ENCODE measurements at regions not wholly inside any gene's neighbourhood (a gene's known extent, or its start where the extent isn't known, plus 50 kb on each side); places are given as distances from the start of the nearest gene placed in this dataset.

DNA sequence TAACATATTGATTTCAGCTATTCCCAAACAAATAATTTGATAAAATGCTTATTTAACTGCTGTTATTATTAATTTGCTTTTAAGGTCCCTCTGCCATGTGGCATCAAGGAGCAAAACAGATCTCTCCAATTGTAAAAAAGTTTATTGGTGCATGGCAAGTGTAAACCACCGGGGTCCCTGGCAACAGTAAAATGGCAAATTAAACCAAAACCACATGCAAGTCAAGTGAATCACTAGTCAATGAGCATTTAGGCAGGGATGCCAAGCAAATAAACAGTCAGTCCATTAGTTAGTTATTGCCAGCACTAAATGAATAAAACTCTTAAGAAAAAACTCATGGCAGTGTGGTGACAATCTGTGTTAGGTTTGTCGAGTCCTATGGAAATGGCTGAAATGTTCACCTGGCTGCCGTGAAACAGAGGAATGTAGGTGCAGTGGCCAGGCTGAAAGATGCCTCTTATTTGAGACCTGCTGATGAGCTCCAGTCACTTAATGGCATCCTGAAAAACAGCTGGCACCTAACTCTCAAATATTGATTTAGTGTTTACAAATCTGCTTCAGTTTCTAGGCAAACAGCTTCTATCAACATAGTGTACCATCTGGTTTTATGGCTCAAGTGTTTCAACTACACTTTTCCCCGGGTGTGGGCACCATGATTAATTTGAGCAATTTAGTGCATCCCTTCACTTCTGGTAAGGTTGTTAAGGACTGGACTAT is 296.5 kb upstream of the ITGA1 start:
- intact Hi-C loops (cut with DNase I): no loop called here
- DNase-seq (ENCODE audit: low spot score): no peak

DNA sequence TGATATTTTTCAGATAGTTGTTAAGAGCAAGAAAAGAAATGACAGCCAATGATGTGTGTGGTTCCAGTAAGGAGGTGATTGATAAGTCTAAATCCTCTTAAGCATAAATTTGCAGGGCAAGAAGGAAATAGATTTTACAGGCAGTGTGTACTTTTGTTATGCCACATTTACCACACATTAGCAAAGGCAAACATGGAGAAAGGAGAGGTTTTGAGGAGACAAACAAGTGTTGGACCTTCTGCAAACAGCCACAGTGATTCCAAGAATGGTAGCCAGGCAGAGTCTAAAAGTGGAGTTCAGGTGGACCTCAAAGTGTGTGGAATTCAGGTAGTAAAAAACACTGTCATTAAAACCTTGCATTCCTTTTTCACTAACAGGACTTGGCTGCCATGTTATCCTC is 295.9 kb upstream of the ITGA1 start:
- no peak for DNase-seq (ENCODE audit: low spot score)
- intact Hi-C loops (cut with DNase I): no loop called here

DNA sequence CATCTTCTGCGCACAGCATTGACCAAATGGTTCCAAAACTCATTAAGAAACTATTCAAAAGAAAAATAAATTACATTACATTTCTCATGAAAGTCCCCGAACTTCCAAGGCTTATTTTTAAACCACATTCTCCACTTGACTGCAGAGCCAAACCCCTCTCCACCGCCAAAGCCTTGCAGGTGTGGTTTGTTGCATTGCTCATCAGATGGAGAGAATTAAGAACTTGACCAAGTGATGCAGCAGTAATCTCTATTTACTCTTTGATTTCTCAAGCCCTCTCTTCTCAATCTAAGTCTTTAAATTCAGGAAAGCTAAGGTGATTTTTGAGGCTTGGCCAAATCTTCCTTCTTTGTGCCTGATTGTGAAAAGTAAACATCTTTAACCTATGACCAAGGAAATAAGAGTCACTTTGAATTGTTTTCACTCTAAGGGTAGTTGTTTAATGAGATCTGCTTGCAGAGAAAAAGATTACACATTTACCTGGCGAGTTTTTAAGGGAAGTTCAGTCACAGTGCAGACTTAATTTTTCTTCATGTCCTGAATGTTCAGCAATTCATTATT is 290.5 kb upstream of the ITGA1 start:
- intact Hi-C loops (cut with DNase I): no loop called here
- no peak for DNase-seq (ENCODE audit: low spot score)

DNA sequence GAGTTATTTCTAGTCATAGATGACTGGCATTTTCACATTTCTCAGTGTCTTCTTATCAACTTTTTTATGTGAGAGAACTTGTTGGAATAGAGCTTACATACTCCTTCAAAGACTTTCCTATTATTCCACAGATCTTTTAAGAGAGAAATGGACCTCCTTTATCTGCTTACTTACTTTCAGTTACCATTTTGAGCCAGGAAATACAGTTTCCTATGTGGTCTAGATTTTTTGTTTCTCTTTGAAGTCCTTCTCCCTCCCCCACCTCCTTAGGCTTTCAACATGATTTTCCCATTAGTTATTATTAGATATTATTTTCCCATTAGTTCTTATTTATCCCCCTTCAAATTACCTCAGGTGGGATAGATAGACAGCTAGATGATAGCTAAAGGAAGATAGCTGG is 289.1 kb upstream of the ITGA1 start:
- intact Hi-C loops (cut with DNase I): no loop called here
- DNase-seq (ENCODE audit: low spot score): no peak

DNA sequence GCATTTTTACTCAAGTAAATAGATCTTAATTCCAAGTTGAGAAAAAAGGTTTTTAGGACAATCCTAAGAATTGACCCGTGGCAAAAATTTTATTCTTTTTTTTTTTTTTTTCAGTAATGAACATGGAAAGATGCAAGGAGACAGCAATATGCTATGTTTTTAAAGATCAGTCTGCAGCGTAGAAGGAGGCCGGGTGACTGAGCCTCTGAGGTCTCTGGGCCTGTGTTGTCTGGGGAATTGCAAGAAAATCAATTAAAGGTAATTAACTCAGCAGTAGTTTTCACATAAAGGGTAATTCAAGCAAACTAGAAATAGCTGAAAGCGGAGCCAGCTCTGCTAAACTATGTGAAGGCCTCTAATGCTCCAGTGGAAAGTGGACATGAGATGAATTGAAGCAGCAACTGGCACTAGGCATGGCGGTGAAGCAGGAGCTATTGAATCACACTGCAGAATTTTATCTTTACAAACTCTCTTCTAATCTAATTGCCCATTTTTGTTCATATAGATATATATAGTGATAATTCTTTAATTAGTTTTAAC is 285.2 kb upstream of the ITGA1 start:
- intact Hi-C loops (cut with DNase I): no loop called here

DNA sequence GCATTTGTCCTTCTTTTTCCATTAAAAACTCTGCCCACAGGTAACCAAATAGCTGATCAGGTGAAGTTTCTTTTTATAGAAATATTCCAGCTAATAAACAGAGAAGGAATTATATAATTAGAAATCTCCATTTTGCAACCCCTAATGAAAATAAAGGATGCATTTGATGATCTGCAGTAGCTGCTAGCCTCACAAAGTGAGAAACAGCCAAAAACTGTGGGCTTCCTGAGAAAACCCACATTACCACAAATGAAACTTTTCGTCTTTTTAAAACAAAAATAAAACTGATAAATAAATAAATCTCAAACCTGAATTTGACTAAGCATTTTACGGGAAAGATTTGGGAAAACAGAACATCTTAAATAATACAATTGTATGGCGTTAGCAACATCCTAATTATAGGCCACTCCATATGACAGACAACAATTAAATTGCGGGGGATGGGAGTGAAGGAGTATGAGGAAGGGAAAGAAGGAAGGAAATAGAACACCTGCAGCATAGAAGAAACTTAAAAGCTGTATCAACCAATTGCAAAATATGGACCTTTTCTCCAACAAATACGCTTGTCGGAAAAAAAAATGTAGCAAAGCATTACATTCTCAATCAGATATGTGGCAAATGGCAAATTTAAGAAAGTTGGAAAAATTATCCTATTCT is 283.0 kb upstream of the ITGA1 start:
- intact Hi-C loops (cut with DNase I): no loop called here
- DNase-seq (ENCODE audit: low spot score): no peak

More for the DNA sequence above, 285.2 kb upstream of the ITGA1 start:
- no peak for DNase-seq (ENCODE audit: low spot score)

DNA sequence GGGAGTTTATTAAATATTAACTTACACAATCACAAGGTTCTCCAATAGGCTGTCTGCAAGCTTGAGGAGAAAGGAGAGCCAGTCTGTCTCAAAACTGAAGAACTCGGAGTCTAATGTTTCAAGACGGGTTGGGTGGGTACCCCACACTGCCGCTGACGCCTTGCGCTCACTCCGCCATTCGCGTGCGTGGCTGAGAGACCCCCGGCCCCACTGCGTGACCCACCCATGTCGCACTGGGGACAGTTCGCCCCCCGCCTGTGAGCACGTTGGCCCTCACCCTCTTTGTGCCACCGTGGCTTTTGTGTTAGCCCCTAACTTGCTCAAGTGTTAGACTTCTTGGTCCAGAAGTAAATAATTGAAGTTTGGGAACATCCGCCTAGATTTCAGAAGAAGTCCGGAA is 270.0 kb upstream of the ITGA1 start:
- no peak for DNase-seq (ENCODE audit: low spot score)
- intact Hi-C loops (cut with DNase I): no loop called here

DNA sequence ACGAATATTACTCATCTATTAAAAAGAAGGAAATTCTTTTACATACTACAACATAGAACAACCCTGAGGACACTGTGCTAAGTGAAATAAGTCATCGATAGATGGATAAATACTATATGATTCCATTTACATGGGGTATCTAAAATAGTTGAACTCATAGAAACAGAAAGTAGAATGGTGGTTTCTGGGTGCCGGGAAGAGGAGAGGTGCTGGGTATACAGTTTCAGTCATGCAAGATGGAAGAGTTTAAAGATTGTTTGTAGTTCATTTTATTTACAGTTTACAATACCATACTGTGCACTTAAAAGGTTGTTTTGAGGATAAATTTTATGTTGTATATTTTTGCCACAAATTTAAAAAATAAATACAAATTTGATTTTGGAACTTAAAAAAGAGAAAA is 267.5 kb upstream of the ITGA1 start:
- intact Hi-C loops (cut with DNase I): no loop called here
- no peak for DNase-seq (ENCODE audit: low spot score)

DNA sequence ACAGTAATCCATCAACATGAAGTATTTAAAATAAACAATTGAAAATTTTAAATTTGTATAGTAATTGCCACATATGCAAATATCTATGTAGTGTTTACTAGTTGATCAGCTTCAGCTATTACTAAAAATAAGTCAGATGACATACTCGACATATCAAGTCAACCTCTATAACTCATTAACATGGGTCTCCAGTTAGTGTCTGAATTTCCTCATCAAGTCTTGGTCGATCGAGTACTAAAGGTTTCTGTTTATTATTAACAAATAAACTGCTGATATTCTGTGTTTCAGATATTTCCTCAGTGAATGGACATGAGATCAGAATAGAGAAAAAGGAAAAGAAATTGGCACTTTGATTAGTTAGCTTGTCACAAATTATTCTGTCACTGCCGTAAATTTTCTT is 266.5 kb upstream of the ITGA1 start:
- DNase-seq (ENCODE audit: low spot score): no peak
- intact Hi-C loops (cut with DNase I): no loop called here

DNA sequence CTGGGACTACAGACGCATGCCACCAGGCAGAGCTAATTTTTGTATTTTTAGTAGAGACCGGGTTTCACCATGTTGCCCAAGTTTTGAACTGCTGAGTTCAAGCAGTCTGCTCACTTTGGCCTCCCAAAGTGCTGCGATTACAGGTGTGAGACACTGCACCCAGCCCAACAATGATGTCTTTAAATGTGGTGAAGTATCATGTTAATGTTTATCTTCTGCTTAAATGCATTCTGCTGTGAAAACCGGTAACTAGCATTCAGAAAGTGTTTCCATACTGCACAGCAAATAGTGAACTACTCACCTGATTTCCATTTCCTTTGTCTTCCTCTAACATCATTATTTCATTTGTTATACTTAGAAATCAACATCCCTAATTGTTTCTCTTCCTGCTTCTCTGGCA is 264.0 kb upstream of the ITGA1 start:
- intact Hi-C loops (cut with DNase I): no loop called here
- no peak for DNase-seq (ENCODE audit: low spot score)

DNA sequence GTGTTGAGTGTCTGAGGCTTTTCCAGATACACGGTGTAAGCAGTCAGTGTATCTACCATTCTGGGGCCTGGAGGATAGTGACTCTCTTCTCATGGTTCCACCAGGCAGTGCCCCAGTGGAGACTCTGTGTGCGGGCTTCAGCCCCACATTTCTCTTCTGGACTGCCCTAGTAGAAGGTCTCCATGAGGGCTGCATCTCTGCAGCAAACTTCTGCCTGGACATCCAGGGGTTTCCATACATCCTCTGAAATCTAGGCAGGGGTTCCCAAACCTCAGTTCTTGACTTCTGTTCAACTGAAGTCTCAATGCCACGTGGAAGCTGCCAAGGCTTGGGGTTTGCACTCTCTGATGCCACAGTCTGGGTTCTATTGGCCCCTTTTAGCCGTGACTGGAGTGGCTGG is 256.6 kb upstream of the ITGA1 start:
- no peak for DNase-seq (ENCODE audit: low spot score)
- intact Hi-C loops (cut with DNase I): no loop called here

DNA sequence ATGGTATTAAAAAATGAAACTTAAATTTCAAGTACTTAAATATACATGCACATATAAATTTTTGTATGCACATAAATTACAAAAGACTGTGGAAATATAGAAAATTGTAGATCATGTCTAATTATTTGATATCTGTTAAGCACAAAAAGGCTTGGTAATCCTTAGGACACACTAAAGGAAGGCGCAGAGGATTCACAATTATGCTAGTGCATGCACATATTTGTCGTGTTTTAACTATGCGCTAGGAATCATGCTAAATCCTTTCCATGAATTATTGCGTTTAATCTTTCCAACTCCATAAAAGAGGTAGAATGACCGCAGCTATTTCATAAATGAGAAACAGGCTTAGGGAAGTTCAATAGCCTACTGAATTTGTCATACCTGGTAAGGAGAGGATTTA is 244.1 kb upstream of the ITGA1 start:
- no peak for DNase-seq (ENCODE audit: low spot score)

DNA sequence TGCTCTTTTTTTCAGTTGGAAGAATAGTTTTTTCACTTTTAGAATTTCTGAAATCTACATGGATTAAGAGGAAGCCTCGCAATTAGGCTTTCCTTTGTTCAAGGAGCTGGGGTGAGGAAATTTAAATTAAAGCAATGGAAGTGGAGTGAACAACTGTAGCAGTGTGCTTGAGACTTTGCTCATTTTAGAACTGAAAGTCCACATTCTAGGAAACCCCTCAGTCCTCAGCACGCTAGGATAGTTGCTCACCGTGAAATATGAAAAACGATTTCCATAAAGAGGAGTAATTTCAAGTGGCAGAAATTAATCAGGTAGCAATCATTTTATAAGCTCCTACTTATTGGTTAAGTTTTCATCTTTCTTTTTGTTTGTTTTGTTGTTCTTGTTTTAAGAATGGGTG is 243.0 kb upstream of the ITGA1 start:
- no peak for DNase-seq (ENCODE audit: low spot score)
- intact Hi-C loops (cut with DNase I): no loop called here

More for the DNA sequence above, 244.1 kb upstream of the ITGA1 start:
- intact Hi-C loops (cut with DNase I): no loop called here

DNA sequence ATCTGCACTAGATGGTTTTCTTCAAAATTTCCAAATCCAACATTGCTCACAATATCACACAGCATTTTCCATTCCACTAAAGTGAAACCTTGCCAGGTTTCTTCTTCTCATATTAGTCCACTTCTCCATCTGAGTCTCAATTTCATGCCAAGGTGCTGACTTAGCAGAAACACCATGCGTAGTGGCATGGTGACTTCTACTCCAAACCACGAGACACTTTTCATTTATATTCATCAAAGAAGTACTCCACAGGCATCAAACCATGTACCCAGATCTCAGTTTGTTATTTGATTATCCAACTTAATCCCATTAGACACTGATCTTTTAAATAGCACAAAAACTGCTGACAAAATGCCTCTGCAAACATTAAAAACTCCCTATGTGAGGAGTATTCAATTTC is 233.4 kb upstream of the ITGA1 start:
- DNase-seq (ENCODE audit: low spot score): no peak
- intact Hi-C loops (cut with DNase I): no loop called here

DNA sequence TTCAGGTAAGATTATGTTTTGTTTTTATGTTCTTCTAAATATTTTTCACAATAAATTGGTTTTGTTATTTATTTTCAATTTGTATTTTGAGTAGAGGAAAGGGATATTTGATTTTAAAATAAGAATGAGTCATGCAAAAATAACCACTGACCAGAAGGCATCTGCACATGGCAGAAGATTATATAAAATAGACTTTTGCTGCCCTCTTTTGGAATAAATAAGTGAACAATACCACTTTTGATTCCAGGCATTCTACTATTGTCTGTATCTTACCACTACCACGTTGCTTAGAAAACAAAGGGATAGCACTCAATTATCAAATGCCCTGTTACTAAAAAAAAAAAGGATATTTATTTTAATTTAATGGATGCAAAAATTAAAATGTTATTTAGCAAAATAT is 227.3 kb upstream of the ITGA1 start:
- DNase-seq (ENCODE audit: low spot score): no peak
- intact Hi-C loops (cut with DNase I): no loop called here

DNA sequence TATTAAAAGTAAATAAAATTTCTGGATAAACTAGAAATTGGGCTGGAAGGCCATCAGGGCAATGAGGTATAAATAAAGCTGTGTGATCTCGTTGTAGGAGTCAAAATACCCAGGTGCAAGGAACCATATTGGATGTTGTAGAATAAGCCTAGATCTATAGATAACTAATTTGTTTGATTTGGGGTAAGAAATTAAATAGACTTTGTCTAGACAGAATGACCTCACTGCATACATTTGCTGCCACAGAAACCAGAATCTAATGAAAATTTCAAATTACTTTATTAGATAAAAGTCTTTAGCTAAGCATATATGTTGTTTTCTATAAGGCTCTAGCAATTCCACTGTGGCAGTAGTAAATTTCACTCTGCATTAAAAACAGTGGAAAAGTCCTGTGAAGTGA is 225.2 kb upstream of the ITGA1 start:
- intact Hi-C loops (cut with DNase I): no loop called here
- DNase-seq (ENCODE audit: low spot score): no peak

DNA sequence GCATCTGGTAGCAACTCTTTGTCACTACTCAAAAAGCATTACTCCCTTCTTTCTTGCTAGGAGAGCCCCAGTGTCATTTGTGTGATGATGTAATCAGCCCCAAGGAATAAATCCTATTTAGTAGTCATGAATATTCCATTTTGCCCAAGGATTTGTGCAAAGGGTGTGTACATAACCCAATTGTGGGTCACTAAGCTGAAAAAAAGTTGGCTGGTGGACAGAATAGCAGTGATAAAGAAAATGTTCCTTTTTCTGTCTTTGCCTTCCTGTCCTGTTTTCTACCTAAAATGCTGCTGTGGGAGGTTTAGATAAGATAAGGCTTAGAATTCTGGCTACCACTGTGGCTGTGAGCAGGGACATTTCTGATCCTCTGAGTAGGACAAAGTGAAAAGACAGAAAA is 223.1 kb upstream of the ITGA1 start:
- intact Hi-C loops (cut with DNase I): no loop called here
- DNase-seq (ENCODE audit: low spot score): no peak

DNA sequence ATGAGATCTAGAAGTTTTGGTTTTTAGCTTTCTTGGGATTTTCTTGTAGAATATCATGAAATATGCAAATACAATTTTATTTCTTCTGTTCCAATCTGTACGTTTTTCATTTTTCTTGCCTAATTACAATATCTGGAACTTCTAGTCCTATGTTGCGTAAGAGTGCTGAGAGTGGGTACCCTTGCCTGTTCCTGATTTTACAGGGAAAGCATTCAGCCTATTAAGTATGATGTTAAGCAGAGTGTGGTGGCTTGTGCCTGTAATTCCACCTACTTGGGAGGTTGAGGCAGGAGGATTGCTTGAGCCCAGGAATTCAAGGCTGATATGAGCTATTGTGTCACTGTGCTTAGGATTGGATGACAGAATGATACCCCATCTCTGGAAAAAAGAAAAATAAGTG is 210.2 kb upstream of the ITGA1 start:
- no peak for DNase-seq (ENCODE audit: low spot score)
- intact Hi-C loops (cut with DNase I): no loop called here

DNA sequence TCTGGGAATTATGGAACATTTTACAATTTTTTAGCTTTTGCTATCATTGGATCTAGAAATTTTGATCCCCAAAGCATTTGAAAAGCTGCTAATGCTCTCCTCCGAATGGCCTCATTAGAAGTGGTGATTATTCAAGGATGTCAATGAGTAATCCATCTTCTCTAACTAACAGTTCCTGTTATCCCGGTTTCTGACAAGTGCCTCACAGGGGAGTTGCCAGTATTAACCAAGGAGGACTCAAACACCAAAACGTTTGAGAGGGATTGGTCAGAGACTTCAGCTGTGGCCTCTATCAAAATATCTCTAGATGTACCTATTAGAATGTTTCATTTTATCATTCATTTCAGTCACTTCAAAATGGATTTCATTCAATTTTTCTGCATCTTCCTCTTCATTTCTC is 208.3 kb upstream of the ITGA1 start:
- DNase-seq (ENCODE audit: low spot score): no peak
- intact Hi-C loops (cut with DNase I): no loop called here

DNA sequence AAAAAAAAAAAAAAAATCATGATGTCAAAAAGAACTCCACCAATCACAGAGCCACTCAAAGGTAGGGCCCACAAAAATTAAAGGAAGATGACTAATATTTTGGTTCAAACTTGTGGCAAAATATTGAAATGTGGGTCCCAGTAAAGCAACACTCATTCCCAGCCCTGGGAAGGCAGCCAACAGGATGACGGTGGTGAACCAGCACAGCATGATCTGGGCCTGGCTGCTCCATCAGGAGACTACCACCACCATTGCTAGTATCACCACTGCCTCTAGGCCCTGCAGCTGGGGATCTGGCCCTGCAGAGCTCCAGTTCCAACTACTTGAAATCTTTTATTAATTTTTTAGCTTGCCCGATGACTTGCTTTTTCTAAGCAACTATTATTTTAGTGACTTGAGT is 206.8 kb upstream of the ITGA1 start:
- no peak for DNase-seq (ENCODE audit: low spot score)
- intact Hi-C loops (cut with DNase I): no loop called here

DNA sequence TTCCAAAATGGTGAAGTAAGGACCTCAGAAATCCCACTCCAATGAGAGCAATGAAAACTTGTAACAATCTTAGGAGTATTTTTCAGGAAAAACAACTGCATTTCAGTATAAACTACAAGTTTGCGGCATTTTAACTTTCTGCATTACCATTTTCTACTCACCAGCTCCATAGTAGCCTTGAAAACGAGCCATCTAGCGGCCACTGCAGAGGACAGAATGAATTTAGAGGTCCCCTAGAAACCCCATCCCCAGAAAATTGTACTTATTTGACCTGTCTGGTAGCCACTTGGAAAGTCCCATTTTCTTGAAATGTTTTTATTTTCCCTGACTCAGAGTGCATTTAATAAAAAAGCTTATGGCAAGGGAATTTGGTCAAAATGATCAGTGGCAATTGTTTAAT is 205.4 kb upstream of the ITGA1 start:
- DNase-seq (ENCODE audit: low spot score): no peak
- intact Hi-C loops (cut with DNase I): no loop called here
